Motor neuron (in vitro differentiated cells): ENCODE measurements at regions not wholly inside any gene's neighbourhood (a gene's known extent, or its start where the extent isn't known, plus 50 kb on each side); places are given as distances from the start of the nearest gene placed in this dataset.
"Not testable (repeated sequence)": the region's sequence is repeated elsewhere in the genome, so short reads cannot be mapped to it uniquely, and the experiment has no call there.

Experiments used
- ATAC-seq, 8 experiments: fragments of 200-7000 bp; cut with Tn5 transposase; replicated peaks in 6 of 8; 2 replicates each; pipeline ENCODE4 v1.8.0; 2021; ENCODE audit warnings: mild to moderate bottlenecking in 8 of 8, moderate library complexity in 8 of 8
- H3K27ac ChIP-seq, 2 donors: fragments of 250-450 bp; sonication (Bioruptor Pico); 2 replicates each; pipeline ENCODE4 v1.9.0; 2021; ENCODE audit warnings: antibody characterized with exemption in 2 of 2, mild to moderate bottlenecking in 2 of 2, moderate library complexity in 1 of 2
- H3K4me1 ChIP-seq, 2 donors: fragments of 250-450 bp; sonication (Bioruptor Pico); replicated peaks in 1 of 2; 2 replicates each; pipeline ENCODE4 v1.6.1; 2021; ENCODE audit warnings: antibody characterized with exemption in 2 of 2, mild to moderate bottlenecking in 2 of 2, moderate library complexity in 1 of 2
- H3K4me3 ChIP-seq, 5 donors: fragments of 250-450 bp; sonication (Bioruptor Pico); 2 replicates each; pipeline ENCODE4 v1.9.0; 2021; ENCODE audit warnings: antibody characterized with exemption in 5 of 5, mild to moderate bottlenecking in 5 of 5, moderate library complexity in 4 of 5
- WGBS, 10 experiments: fragments of 450-650 bp; shearing (Covaris generic); methylation state at CpG; one replicate each; pipeline ENCODE4 v1.0.0; 2022; 5-methylcytosine and 5-hydroxymethylcytosine counted together
- in situ Hi-C, 9 experiments: fragments of 400-800 bp; cut with MboI; loops; one replicate each; pipeline ENCODE4 v1.15.0; 2021; ENCODE audit warnings: low sequenced_read_pairs in 9 of 9, low pct_unique_long_range_greater_than_20kb in 2 of 9; ENCODE audit not compliant: unreplicated experiment in 9 of 9

- H3K4me3 ChIP-seq: no peak overlapping the region
- H3K27ac ChIP-seq: no peak overlapping the region
- no peaks in the 10 kb centered on the region for H3K4me1 ChIP-seq
- ATAC-seq: no peak
- in situ Hi-C loops: no loop called here
Measured at GRCh38 chr6:93915961-93916360, 496.6 kb upstream of the EPHA7 start.

GRCh38 chr6:93902517-93902916 is 483.2 kb upstream of the EPHA7 start:
- H3K4me1 ChIP-seq: no peaks in the 10 kb centered on the region
- H3K4me3 ChIP-seq: no peak overlapping the region
- 32 to 100% (median 89%) methylated on average over 2 to 5 of the region's 5 CpGs; no CpG with 5 or more reads in 4 of the 10 experiments for WGBS, 10 experiments
- in situ Hi-C loops: no loop called here
- H3K27ac ChIP-seq: no peak overlapping the region
- ATAC-seq: no peak

GRCh38 chr6:93900142-93900541 is 480.8 kb upstream of the EPHA7 start:
- H3K27ac ChIP-seq: no peak overlapping the region
- no peaks in the 10 kb centered on the region for H3K4me1 ChIP-seq
- H3K4me3 ChIP-seq: no peak overlapping the region
- no peak for ATAC-seq
- in situ Hi-C loops: no loop called here

GRCh38 chr6:93896081-93896480 is 476.7 kb upstream of the EPHA7 start:
- Histone ChIP-seq H3K4me3 (no peak overlapping the region), H3K4me1 (no peaks in the 10 kb centered on the region), H3K27ac (no peak overlapping the region)
- in situ Hi-C loops: no loop called here
- 0 to 100% (median 70%) methylated on average over 1 of the region's 1 CpG; no CpG with 5 or more reads in 1 of the 10 experiments for WGBS, 10 experiments
- no peak for ATAC-seq

GRCh38 chr6:93894521-93894920 is 475.2 kb upstream of the EPHA7 start:
- WGBS, 10 experiments: 0 to 86% (median 14%) methylated on average over 1 of the region's 1 CpG; no CpG with 5 or more reads in 5 of the 10 experiments
- in situ Hi-C loops: no loop called here

GRCh38 chr6:93889713-93890112 is 470.4 kb upstream of the EPHA7 start:
- Histone ChIP-seq H3K27ac (no peak overlapping the region), H3K4me3 (no peak overlapping the region), H3K4me1 (no peaks in the 10 kb centered on the region)
- ATAC-seq: no peak
- in situ Hi-C loops: no loop called here
- 0 to 92% (median 50%) methylated on average over 1 to 2 of the region's 2 CpGs; no CpG with 5 or more reads in 6 of the 10 experiments for WGBS, 10 experiments

More at GRCh38 chr6:93894521-93894920, 475.2 kb upstream of the EPHA7 start:
- H3K4me3 ChIP-seq: no peak overlapping the region
- no peaks in the 10 kb centered on the region for H3K4me1 ChIP-seq
- ATAC-seq: no peak
- no peak overlapping the region for H3K27ac ChIP-seq

GRCh38 chr6:93886416-93886815 is 467.1 kb upstream of the EPHA7 start:
- WGBS, 10 experiments: 0 to 100% (median 79%) methylated on average over 1 to 4 of the region's 4 CpGs
- Histone ChIP-seq H3K4me1 (no peaks in the 10 kb centered on the region), H3K27ac (no peak overlapping the region), H3K4me3 (no peak overlapping the region)
- in situ Hi-C loops: no loop called here
- no peak for ATAC-seq

GRCh38 chr6:93859971-93860370 is 440.6 kb upstream of the EPHA7 start:
- in situ Hi-C loops: no loop called here
- H3K27ac ChIP-seq: no peak overlapping the region

GRCh38 chr6:93858213-93858612 is 438.9 kb upstream of the EPHA7 start:
- 0 to 100% (median 70%) methylated on average over 1 to 2 of the region's 2 CpGs; no CpG with 5 or more reads in 1 of the 10 experiments for WGBS, 10 experiments
- Histone ChIP-seq H3K4me1 (no peaks in the 10 kb centered on the region), H3K4me3 (no peak overlapping the region), H3K27ac (no peak overlapping the region)
- no peak for ATAC-seq
- in situ Hi-C loops: no loop called here

More at GRCh38 chr6:93859971-93860370, 440.6 kb upstream of the EPHA7 start:
- ATAC-seq: peak in 3 of 8 experiments; percentile 39 to 85 (median 45)
- Histone ChIP-seq H3K4me1 (no peaks in the 10 kb centered on the region), H3K4me3 (no peak overlapping the region)
- WGBS, 10 experiments: 0 to 75% (median 59%) methylated on average over 2 to 3 of the region's 3 CpGs; no CpG with 5 or more reads in 1 of the 10 experiments

GRCh38 chr6:93849857-93850256 is 430.5 kb upstream of the EPHA7 start:
- ATAC-seq: no peak
- Histone ChIP-seq H3K4me3 (no peak overlapping the region), H3K4me1 (peaks cover 3 to 23% of the 10 kb centered on the region in 2 donors), H3K27ac (no peak overlapping the region)
- in situ Hi-C loops: no loop called here
- WGBS, 10 experiments: 16 to 100% (median 82%) methylated on average over 2 to 4 of the region's 4 CpGs

- Histone ChIP-seq H3K27ac (no peak overlapping the region), H3K4me1 (peaks cover 3 to 23% of the 10 kb centered on the region in 2 donors), H3K4me3 (no peak overlapping the region)
- ATAC-seq: peak in 5 of 8 experiments; percentile 97 to 99 (median 97)
- in situ Hi-C loops: no loop called here
- WGBS, 10 experiments: 9 to 91% (median 33%) methylated on average over 1 to 5 of the region's 5 CpGs; no CpG with 5 or more reads in 2 of the 10 experiments
Measured at GRCh38 chr6:93848031-93848742, 428.8 kb upstream of the EPHA7 start.

- WGBS, 10 experiments: 0 to 90% (median 86%) methylated on average over 1 of the region's 1 CpG; no CpG with 5 or more reads in 7 of the 10 experiments
- Histone ChIP-seq H3K4me1 (peaks cover 3 to 6% of the 10 kb centered on the region in 2 donors), H3K4me3 (no peak overlapping the region), H3K27ac (no peak overlapping the region)
- ATAC-seq: no peak
- in situ Hi-C loops: no loop called here
Measured at GRCh38 chr6:93842178-93842577, 422.8 kb upstream of the EPHA7 start.

GRCh38 chr6:93835451-93836145 is 416.2 kb upstream of the EPHA7 start:
- WGBS, 10 experiments: 31 to 100% (median 86%) methylated on average over 1 to 4 of the region's 8 CpGs; no CpG with 5 or more reads in 1 of the 10 experiments
- H3K4me1 ChIP-seq, H3K4me3 ChIP-seq, H3K27ac ChIP-seq, in situ Hi-C loops, ATAC-seq: not testable (repeated sequence)
